Right lobe of liver (tissue), 4 donors: ENCODE measurements at regions not wholly inside any gene's neighbourhood (a gene's known extent, or its start where the extent isn't known, plus 50 kb on each side); places are given as distances from the start of the nearest gene placed in this dataset.

Experiments used
- CTCF ChIP-seq, 4 donors: fragments of 200-600 bp in 3 of 4; fragments of 450-650 bp in 1 of 4; IDR thresholded peaks; one replicate each; pipeline versions ENCODE4 v1.5.1 to v1.8.0; 2016 to 2022; ENCODE audit warnings: antibody characterized with exemption in 4 of 4, mild to moderate bottlenecking in 2 of 4
- POLR2A ChIP-seq: fragments of 450-650 bp; IDR thresholded peaks from one replicate; pipeline ENCODE4 v1.6.1; 2017; ENCODE audit warnings: antibody characterized with exemption, mild to moderate bottlenecking
- donor health status: DM: no; HTN: no; CAD: no.
- donor health status: DM: no; HTN: no; CAD: no.
- donor health status: DM: no; HTN: yes; CAD: no.

GRCh38 chr7:118615681-118616080 is 391.2 kb downstream of the ANKRD7 start:
- TF ChIP-seq CTCF (IDR thresholded peaks at IDR 0.05): no peak
- TF ChIP-seq POLR2A: no peak
